ENCODE measurements at regions not wholly inside any gene's neighbourhood (a gene's known extent, or its start where the extent isn't known, plus 50 kb on each side); places are given as distances from the start of the nearest gene placed in this dataset.

DNA sequence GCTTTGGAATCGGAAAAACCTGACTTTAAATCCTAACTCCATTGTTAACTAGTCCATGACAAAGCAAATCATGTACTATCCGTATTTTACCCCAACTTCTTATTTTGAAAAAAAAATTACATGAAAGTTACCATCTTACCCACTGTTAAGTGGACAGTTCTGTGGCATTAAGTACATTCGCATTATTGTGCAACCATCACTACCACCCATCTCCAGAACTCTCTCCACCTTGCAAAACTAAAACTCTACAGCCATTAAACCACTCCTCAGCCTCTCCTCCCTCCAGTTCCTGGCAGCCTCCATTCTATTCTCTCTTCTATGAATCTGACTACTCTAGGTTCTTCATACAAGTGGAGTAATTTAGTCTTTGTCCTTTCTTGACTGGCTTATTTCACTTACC, 176.5 kb downstream of the USP12 start:
- Histone ChIP-seq H3K27me3 (no peaks in the 10 kb centered on the region), H3K4me3 (no peak overlapping the region), H3K4me1 (ENCODE audit: low read depth) (no peaks in the 10 kb centered on the region), H3K9me3 (ENCODE audit: low read depth) (no peaks in the 10 kb centered on the region), H3K27ac (no peak overlapping the region), H3K36me3 (no peaks in the 10 kb centered on the region)
- DNase-seq (ENCODE audit: low read depth in 1 of 2, low spot score in 1 of 2) = no peak
- no peak for TF ChIP-seq CTCF (IDR thresholded peaks at IDR 0.05; ENCODE audit: low read depth, low read length)

DNA sequence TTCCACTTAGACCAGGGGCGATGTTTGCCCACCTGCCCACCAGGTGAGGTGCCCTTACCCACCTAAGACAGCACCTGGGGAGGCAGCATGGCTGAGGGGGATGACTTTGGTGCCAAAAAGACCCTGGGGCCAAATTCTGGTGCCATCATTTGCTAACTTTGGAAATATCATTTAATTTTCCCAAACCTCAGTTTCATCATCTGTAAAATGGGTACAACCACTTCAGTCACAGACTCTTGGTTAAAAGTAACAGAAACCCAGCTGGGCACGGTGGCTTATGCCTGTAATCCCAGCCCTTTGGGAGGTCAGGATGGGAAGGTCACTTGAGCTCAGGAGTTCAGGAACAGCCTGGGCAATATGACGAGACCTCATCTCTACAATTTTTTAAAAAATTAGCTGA, 177.8 kb downstream of the USP12 start:
- Histone ChIP-seq H3K36me3 (no peaks in the 10 kb centered on the region), H3K27ac (no peak overlapping the region), H3K9me3 (ENCODE audit: low read depth) (no peaks in the 10 kb centered on the region), H3K4me3 (no peak overlapping the region), H3K27me3 (no peaks in the 10 kb centered on the region), H3K4me1 (ENCODE audit: low read depth) (no peaks in the 10 kb centered on the region)
- DNase-seq (ENCODE audit: low read depth in 1 of 2, low spot score in 1 of 2) = no peak
- TF ChIP-seq CTCF (IDR thresholded peaks at IDR 0.05; ENCODE audit: low read depth, low read length) = no peak

DNA sequence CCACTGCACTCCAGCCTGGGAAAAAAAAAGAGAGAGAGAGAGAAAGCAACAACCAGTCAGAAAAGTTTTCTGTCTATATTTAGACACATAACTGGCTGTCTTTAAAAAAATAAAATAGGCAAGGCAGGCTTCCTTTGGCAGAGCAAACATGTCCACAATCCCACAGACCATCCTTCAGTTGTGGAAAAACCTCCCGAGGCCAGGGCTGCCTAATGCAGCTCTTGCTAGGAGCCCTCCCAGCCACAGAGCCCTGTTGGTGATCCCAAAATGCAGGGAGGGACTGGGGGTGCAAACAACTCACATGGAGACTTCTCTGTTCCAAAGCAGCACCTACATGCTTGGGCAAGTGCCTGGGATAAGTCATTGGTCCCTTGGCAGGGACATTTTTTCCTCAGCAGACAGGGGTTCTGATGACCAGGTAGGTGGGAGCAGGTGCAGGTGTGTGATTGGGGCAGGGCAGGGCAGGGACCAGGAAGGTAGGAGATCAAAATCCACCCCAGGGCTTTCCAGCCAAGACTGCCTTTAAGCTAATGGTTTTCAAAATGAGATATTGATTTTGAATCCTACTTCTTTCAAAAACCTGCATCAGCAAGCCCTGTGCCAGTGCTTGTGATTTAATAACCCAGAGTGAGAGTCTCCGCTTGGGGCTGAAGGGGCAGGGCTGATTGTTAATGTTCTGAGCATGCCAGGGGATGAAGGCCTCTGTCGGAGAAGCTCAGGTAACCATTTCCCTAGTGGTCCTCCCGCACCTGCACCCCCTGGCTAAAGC, 178.5 kb downstream of the USP12 start:
- H3K4me3 ChIP-seq = no peak overlapping the region
- H3K9me3 ChIP-seq (ENCODE audit: low read depth) = no peaks in the 10 kb centered on the region
- H3K27me3 ChIP-seq = no peaks in the 10 kb centered on the region
- no peak overlapping the region for H3K27ac ChIP-seq
- DNase-seq (ENCODE audit: low read depth in 1 of 2, low spot score in 1 of 2) = no peak
- no peak for TF ChIP-seq CTCF (IDR thresholded peaks at IDR 0.05; ENCODE audit: low read depth, low read length)
- H3K4me1 ChIP-seq (ENCODE audit: low read depth) = no peaks in the 10 kb centered on the region
- no peaks in the 10 kb centered on the region for H3K36me3 ChIP-seq

GRCh38 chr13:26991508-26992181, 180.0 kb downstream of the USP12 start:
- Histone ChIP-seq H3K36me3 (no peaks in the 10 kb centered on the region), H3K27me3 (no peaks in the 10 kb centered on the region), H3K4me3 (no peak overlapping the region), H3K9me3 (ENCODE audit: low read depth) (no peaks in the 10 kb centered on the region), H3K4me1 (ENCODE audit: low read depth) (no peaks in the 10 kb centered on the region), H3K27ac (no peak overlapping the region)
- DNase-seq (ENCODE audit: low read depth in 1 of 2, low spot score in 1 of 2) = peak in 1 of 2 donors; percentile 35
- no peak for TF ChIP-seq CTCF (IDR thresholded peaks at IDR 0.05; ENCODE audit: low read depth, low read length)

GRCh38 chr13:26989957-26990713, 181.5 kb downstream of the USP12 start:
- H3K4me3 ChIP-seq = no peak overlapping the region
- no peak overlapping the region for H3K27ac ChIP-seq
- no peak for DNase-seq (ENCODE audit: low read depth in 1 of 2, low spot score in 1 of 2)
- H3K27me3 ChIP-seq = no peaks in the 10 kb centered on the region
- no peak for TF ChIP-seq CTCF (IDR thresholded peaks at IDR 0.05; ENCODE audit: low read depth, low read length)
- no peaks in the 10 kb centered on the region for H3K4me1 ChIP-seq (ENCODE audit: low read depth)
- H3K9me3 ChIP-seq (ENCODE audit: low read depth) = no peaks in the 10 kb centered on the region
- no peaks in the 10 kb centered on the region for H3K36me3 ChIP-seq
